ENCODE measurements at regions not wholly inside any gene's neighbourhood (a gene's known extent, or its start where the extent isn't known, plus 50 kb on each side); places are given as distances from the start of the nearest gene placed in this dataset.
"Not testable (repeated sequence)": the region's sequence is repeated elsewhere in the genome, so short reads cannot be mapped to it uniquely, and the experiment has no call there.

- not testable (repeated sequence) for H3K4me3 ChIP-seq (IDR thresholded peaks at IDR 0.05; ENCODE audit: insufficient read depth, low read depth, low read length); H3K27me3 ChIP-seq (ENCODE audit: insufficient read depth, low read depth); H3K9ac ChIP-seq; H3K27ac ChIP-seq; H3K4me2 ChIP-seq; H2AFZ ChIP-seq (ENCODE audit: low read depth)
- peaks cover 99% of the 10 kb centered on the region for H3K79me2 ChIP-seq (ENCODE audit: insufficient read depth, low read depth)
- peaks cover 66% of the 10 kb centered on the region for H4K20me1 ChIP-seq (ENCODE audit: insufficient read depth)
- peaks cover 45% of the 10 kb centered on the region for H3K4me1 ChIP-seq (ENCODE audit: low read depth, poor library complexity, severe bottlenecking)
- H3K36me3 ChIP-seq (ENCODE audit: insufficient read depth) = peaks cover 20% of the 10 kb centered on the region; the same call in 1 of the 2 replicates
Measured at GRCh38 chr16:21514474-21514840, 84.9 kb upstream of the METTL9 start.

GRCh38 chr16:21516705-21517040 lies 82.7 kb upstream of the METTL9 start:
- H2AFZ ChIP-seq (ENCODE audit: low read depth); H3K27me3 ChIP-seq (ENCODE audit: insufficient read depth, low read depth); H3K4me3 ChIP-seq (IDR thresholded peaks at IDR 0.05; ENCODE audit: insufficient read depth, low read depth, low read length); H3K4me2 ChIP-seq; H3K27ac ChIP-seq; H3K9ac ChIP-seq: not testable (repeated sequence)
- peaks cover 39% of the 10 kb centered on the region for H3K4me1 ChIP-seq (ENCODE audit: low read depth, poor library complexity, severe bottlenecking)
- H4K20me1 ChIP-seq (ENCODE audit: insufficient read depth) = peaks cover 47% of the 10 kb centered on the region
- peaks cover 81% of the 10 kb centered on the region for H3K79me2 ChIP-seq (ENCODE audit: insufficient read depth, low read depth)
- peaks cover 20% of the 10 kb centered on the region; the same call in 1 of the 2 replicates for H3K36me3 ChIP-seq (ENCODE audit: insufficient read depth)

- Histone ChIP-seq H3K4me2 (peak overlapping the region; percentile 67; the same call in 1 of the 2 replicates), H3K36me3 (ENCODE audit: insufficient read depth) (peaks cover 20% of the 10 kb centered on the region; the same call in 1 of the 2 replicates), H3K4me1 (ENCODE audit: low read depth, poor library complexity, severe bottlenecking) (peaks cover 34% of the 10 kb centered on the region), H3K79me2 (ENCODE audit: insufficient read depth, low read depth) (peaks cover 75% of the 10 kb centered on the region), H4K20me1 (ENCODE audit: insufficient read depth) (peaks cover 43% of the 10 kb centered on the region)
- H3K27ac ChIP-seq; H2AFZ ChIP-seq (ENCODE audit: low read depth); H3K9ac ChIP-seq; H3K4me3 ChIP-seq (IDR thresholded peaks at IDR 0.05; ENCODE audit: insufficient read depth, low read depth, low read length); H3K27me3 ChIP-seq (ENCODE audit: insufficient read depth, low read depth): not testable (repeated sequence)
Measured at GRCh38 chr16:21517263-21517662, 82.1 kb upstream of the METTL9 start.

GRCh38 chr16:21519361-21520133 lies 79.8 kb upstream of the METTL9 start:
- Histone ChIP-seq H3K36me3 (ENCODE audit: insufficient read depth) (peaks cover 11% of the 10 kb centered on the region; the same call in 1 of the 2 replicates), H3K4me1 (ENCODE audit: low read depth, poor library complexity, severe bottlenecking) (peaks cover 32% of the 10 kb centered on the region), H3K27ac (peak overlapping the region; percentile 79), H3K79me2 (ENCODE audit: insufficient read depth, low read depth) (peaks cover 52% of the 10 kb centered on the region), H3K9ac (peak overlapping the region; percentile 94), H2AFZ (ENCODE audit: low read depth) (peak overlapping the region; percentile 29; the same call in 1 of the 2 replicates), H3K4me2 (peak overlapping the region; percentile 88), H4K20me1 (ENCODE audit: insufficient read depth) (peaks cover 26% of the 10 kb centered on the region)
- H3K27me3 ChIP-seq (ENCODE audit: insufficient read depth, low read depth); H3K4me3 ChIP-seq (IDR thresholded peaks at IDR 0.05; ENCODE audit: insufficient read depth, low read depth, low read length): not testable (repeated sequence)

- Histone ChIP-seq H3K27ac (peak overlapping the region; percentile 79), H3K4me2 (peak overlapping the region; percentile 18; the same call in 1 of the 2 replicates), H2AFZ (ENCODE audit: low read depth) (peak overlapping the region; percentile 64), H3K9ac (peak overlapping the region; percentile 94), H3K79me2 (ENCODE audit: insufficient read depth, low read depth) (peaks cover 44% of the 10 kb centered on the region), H3K4me1 (ENCODE audit: low read depth, poor library complexity, severe bottlenecking) (peaks cover 28% of the 10 kb centered on the region), H4K20me1 (ENCODE audit: insufficient read depth) (peaks cover 18% of the 10 kb centered on the region)
- H3K36me3 ChIP-seq (ENCODE audit: insufficient read depth); H3K4me3 ChIP-seq (IDR thresholded peaks at IDR 0.05; ENCODE audit: insufficient read depth, low read depth, low read length); H3K27me3 ChIP-seq (ENCODE audit: insufficient read depth, low read depth): not testable (repeated sequence)
Measured at GRCh38 chr16:21520134-21521047, 79.0 kb upstream of the METTL9 start.

- Histone ChIP-seq H3K79me2 (ENCODE audit: insufficient read depth, low read depth) (peaks cover 37% of the 10 kb centered on the region), H3K4me1 (ENCODE audit: low read depth, poor library complexity, severe bottlenecking) (peaks cover 22% of the 10 kb centered on the region), H2AFZ (ENCODE audit: low read depth) (peak overlapping the region; percentile 64), H4K20me1 (ENCODE audit: insufficient read depth) (peaks cover 12% of the 10 kb centered on the region)
- not testable (repeated sequence) for H3K36me3 ChIP-seq (ENCODE audit: insufficient read depth); H3K9ac ChIP-seq; H3K27me3 ChIP-seq (ENCODE audit: insufficient read depth, low read depth); H3K4me2 ChIP-seq; H3K27ac ChIP-seq; H3K4me3 ChIP-seq (IDR thresholded peaks at IDR 0.05; ENCODE audit: insufficient read depth, low read depth, low read length)
Measured at GRCh38 chr16:21521048-21521389, 78.4 kb upstream of the METTL9 start.

GRCh38 chr16:21521390-21522143 lies 77.8 kb upstream of the METTL9 start:
- peaks cover 17% of the 10 kb centered on the region for H3K4me1 ChIP-seq (ENCODE audit: low read depth, poor library complexity, severe bottlenecking)

GRCh38 chr16:21522846-21523245 lies 76.5 kb upstream of the METTL9 start:
- H4K20me1 ChIP-seq (ENCODE audit: insufficient read depth); H3K9ac ChIP-seq; H3K4me2 ChIP-seq; H3K36me3 ChIP-seq (ENCODE audit: insufficient read depth); H3K4me3 ChIP-seq (IDR thresholded peaks at IDR 0.05; ENCODE audit: insufficient read depth, low read depth, low read length); H3K4me1 ChIP-seq (ENCODE audit: low read depth, poor library complexity, severe bottlenecking); H3K27ac ChIP-seq; H2AFZ ChIP-seq (ENCODE audit: low read depth); H3K27me3 ChIP-seq (ENCODE audit: insufficient read depth, low read depth): not testable (repeated sequence)
- peaks cover 20% of the 10 kb centered on the region for H3K79me2 ChIP-seq (ENCODE audit: insufficient read depth, low read depth)

More at GRCh38 chr16:21521390-21522143, 77.8 kb upstream of the METTL9 start:
- not testable (repeated sequence) for H3K27ac ChIP-seq; H3K9ac ChIP-seq; H3K4me3 ChIP-seq (IDR thresholded peaks at IDR 0.05; ENCODE audit: insufficient read depth, low read depth, low read length); H3K4me2 ChIP-seq; H3K36me3 ChIP-seq (ENCODE audit: insufficient read depth); H3K27me3 ChIP-seq (ENCODE audit: insufficient read depth, low read depth); H4K20me1 ChIP-seq (ENCODE audit: insufficient read depth)
- Histone ChIP-seq H2AFZ (ENCODE audit: low read depth) (peak overlapping the region; percentile 64; the same call in 1 of the 2 replicates), H3K79me2 (ENCODE audit: insufficient read depth, low read depth) (peaks cover 32% of the 10 kb centered on the region)
